ENCODE measurements at regions not wholly inside any gene's neighbourhood (a gene's known extent, or its start where the extent isn't known, plus 50 kb on each side); places are given as distances from the start of the nearest gene placed in this dataset.

GRCh38 chr1:53384796-53385195 lies 56.9 kb upstream of the LRP8 start:
- no peak overlapping the region for H3K4me3 ChIP-seq (ENCODE audit: low read depth, low read length)
- DNase-seq (ENCODE audit: low read depth): no peak
- TF ChIP-seq, protein P1, sequence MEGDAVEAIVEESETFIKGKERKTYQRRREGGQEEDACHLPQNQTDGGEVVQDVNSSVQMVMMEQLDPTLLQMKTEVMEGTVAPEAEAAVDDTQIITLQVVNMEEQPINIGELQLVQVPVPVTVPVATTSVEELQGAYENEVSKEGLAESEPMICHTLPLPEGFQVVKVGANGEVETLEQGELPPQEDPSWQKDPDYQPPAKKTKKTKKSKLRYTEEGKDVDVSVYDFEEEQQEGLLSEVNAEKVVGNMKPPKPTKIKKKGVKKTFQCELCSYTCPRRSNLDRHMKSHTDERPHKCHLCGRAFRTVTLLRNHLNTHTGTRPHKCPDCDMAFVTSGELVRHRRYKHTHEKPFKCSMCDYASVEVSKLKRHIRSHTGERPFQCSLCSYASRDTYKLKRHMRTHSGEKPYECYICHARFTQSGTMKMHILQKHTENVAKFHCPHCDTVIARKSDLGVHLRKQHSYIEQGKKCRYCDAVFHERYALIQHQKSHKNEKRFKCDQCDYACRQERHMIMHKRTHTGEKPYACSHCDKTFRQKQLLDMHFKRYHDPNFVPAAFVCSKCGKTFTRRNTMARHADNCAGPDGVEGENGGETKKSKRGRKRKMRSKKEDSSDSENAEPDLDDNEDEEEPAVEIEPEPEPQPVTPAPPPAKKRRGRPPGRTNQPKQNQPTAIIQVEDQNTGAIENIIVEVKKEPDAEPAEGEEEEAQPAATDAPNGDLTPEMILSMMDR (IDR thresholded peaks at IDR 0.05; ENCODE audit: insufficient read depth, low read length): no peak

DNA sequence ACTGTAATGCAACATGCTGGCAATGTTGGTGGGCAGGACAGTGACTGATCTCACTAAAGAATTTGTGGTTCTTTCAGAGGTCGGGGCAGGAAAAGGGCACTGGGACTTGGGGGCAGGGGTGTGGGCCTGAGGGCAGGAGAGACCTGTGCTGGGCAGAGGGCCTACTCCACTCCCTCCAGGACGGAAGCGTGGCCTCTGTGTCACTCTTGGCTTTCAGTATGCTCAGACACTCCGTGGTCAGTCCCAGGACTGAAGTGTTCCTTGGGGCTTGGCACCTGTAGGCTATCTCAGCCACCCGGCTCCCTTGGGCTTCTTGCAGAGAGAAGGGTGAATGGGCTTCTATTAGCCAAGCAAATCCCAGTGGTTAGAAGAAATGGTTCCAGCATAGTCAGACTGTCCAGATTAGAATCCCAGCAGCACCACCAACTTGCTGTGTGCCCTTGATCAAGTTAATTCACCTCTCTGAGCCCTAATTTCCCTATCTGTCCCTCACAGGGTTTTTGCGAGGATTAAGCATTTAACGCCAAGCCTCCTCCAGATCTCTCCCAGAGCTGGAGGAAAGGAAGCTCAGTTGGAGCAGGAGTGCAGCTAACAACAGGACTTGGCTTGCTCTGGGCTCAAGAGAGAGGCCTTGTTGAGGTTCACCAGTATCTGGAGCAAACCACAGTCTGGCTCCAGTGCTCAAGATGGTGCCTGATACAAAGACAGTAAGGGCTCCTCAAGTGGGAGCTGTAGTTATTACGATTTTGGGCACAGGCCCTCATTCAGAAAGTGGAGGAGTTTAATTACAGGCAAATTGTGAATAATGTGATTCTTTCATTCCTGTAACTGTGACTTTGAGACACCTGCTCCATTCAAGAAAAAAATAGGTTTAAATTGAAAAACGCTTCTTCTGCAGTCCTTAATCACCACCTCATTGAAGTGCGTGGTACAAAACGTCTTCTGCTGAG lies 57.7 kb upstream of the LRP8 start:
- TF ChIP-seq, protein P1 (IDR thresholded peaks at IDR 0.05; ENCODE audit: insufficient read depth, low read length): no peak
- no peak for DNase-seq (ENCODE audit: low read depth)
- no peak overlapping the region for H3K4me3 ChIP-seq (ENCODE audit: low read depth, low read length)

GRCh38 chr1:53388963-53389362 lies 61.1 kb upstream of the LRP8 start:
- DNase-seq (ENCODE audit: low read depth): no peak
- TF ChIP-seq, protein P1 (IDR thresholded peaks at IDR 0.05; ENCODE audit: insufficient read depth, low read length): no peak
- no peak overlapping the region for H3K4me3 ChIP-seq (ENCODE audit: low read depth, low read length)

DNA sequence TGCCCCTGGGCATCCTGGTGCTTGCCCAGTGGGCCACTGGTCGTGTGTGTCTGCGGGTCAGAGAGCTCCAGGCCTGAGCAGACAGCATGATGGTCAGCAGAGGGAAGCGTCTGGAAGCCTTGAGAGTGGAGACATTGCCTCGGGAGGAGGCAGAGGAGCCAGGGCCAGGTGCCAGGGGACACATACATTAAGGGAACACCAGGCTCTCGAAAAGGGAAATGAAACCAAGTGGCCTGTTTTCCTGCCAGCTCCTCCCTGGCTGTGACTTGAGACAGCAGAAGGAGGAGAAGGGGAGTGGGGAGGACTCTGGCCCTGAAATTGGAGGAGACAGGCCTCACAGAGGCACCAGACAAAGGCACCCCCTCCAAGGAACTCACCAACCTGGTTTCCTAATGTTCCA lies 62.4 kb upstream of the LRP8 start:
- TF ChIP-seq, protein P1 (IDR thresholded peaks at IDR 0.05; ENCODE audit: insufficient read depth, low read length): no peak
- no peak for DNase-seq (ENCODE audit: low read depth)
- H3K4me3 ChIP-seq (ENCODE audit: low read depth, low read length): no peak overlapping the region

DNA sequence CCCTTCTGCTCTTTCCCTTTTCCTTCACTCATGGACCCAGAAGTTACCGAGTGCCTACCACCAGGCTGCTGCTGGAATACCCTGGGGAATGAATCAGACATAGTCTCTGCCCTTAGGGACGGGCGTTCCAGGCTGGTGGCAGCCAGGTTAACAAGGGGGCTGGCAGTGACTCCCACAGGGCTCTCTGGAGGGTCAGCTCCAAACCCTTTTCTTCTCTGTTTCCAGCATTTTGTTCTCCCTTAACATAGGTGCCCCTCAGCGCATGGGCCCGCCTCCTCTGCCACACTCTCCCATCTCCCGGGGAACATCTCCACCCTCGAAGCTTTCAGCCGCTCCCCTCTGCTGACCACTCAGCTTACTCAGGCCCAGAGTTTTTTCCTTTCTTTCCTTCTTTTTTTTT lies 62.9 kb upstream of the LRP8 start:
- TF ChIP-seq, protein P1 (IDR thresholded peaks at IDR 0.05; ENCODE audit: insufficient read depth, low read length): no peak
- no peak overlapping the region for H3K4me3 ChIP-seq (ENCODE audit: low read depth, low read length)
- DNase-seq (ENCODE audit: low read depth): no peak

DNA sequence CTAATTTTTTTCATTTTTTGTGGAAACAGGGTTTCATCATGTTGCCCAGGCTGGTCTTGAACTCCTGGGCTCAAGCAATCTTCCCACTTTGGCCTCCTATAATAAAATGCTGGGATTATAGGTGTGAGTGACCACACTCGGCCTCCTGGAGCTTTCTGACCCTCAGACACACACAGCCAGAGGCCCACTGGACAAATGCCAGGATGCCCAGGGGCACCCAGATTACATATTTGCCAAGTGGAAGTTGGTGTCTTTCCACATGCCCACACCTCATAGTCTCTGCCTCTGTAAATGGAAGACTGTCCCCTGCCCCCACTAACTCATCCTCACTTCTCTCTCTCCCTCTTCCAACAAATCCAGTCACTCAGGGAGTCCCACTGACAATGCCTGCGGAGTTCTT lies 63.4 kb upstream of the LRP8 start:
- DNase-seq (ENCODE audit: low read depth): no peak
- H3K4me3 ChIP-seq (ENCODE audit: low read depth, low read length): no peak overlapping the region
- TF ChIP-seq, protein P1 (IDR thresholded peaks at IDR 0.05; ENCODE audit: insufficient read depth, low read length): no peak
